H1 (cell line): ENCODE measurements at regions not wholly inside any gene's neighbourhood (a gene's known extent, or its start where the extent isn't known, plus 50 kb on each side); places are given as distances from the start of the nearest gene placed in this dataset.

ENCODE experiments used
- CTCF ChIA-PET: fragments of 300-600 bp; sonication (Branson Sonifier 250); formaldehyde crosslinking; loops from one replicate; lab custom pipeline; 2021; ENCODE audit not compliant: partially characterized antibody; lab: Charles Lee
- POLR2A ChIA-PET: fragments of 300-600 bp; sonication (Branson Sonifier 250); formaldehyde crosslinking; loops from one replicate; lab custom pipeline; 2021; ENCODE audit warnings: inconsistent platforms; ENCODE audit not compliant: partially characterized antibody; lab: Charles Lee
- DNase-seq, 2 experiments: peaks; one replicate each; pipeline versions ENCODE4 v3.0.0 to v3.0.0-alpha.2; 2010 to 2022; ENCODE audit warnings: low spot score in 2 of 2, low read depth in 1 of 2, mixed read lengths in 1 of 2
- FAIRE-seq: peaks from 2 replicates; lab custom pipeline; 2011; peaks lifted over from hg19 to GRCh38; lab: Jason Lieb, UNC
- H2AFZ ChIP-seq: 2 replicates; pipeline ENCODE4 v1.8.1; 2012; ENCODE audit warnings: low read length, inconsistent platforms
- H2AK5ac ChIP-seq: 2 replicates; pipeline ENCODE4 v1.6.1; 2013; ENCODE audit warnings: low read depth, low read length
- H2BK120ac ChIP-seq: replicated peaks from 2 replicates; pipeline ENCODE3; 2013; ENCODE audit warnings: low read depth, low read length, inconsistent platforms
- H2BK12ac ChIP-seq: 2 replicates; pipeline ENCODE4 v1.6.1; 2013; ENCODE audit warnings: low read depth, low read length
- H2BK15ac ChIP-seq: 2 replicates; pipeline ENCODE4 v1.6.1; 2013; ENCODE audit warnings: low read length
- H2BK20ac ChIP-seq: 2 replicates; pipeline ENCODE4 v1.6.1; 2013; ENCODE audit warnings: low read length
- H2BK5ac ChIP-seq: 2 replicates; pipeline ENCODE4 v1.6.1; 2013; ENCODE audit warnings: low read depth, low read length
- H3K14ac ChIP-seq: 2 replicates; pipeline ENCODE4 v1.6.1; 2013; ENCODE audit warnings: inconsistent platforms; ENCODE audit not compliant: insufficient read length
- H3K18ac ChIP-seq: 2 replicates; pipeline ENCODE4 v1.6.1; 2013; ENCODE audit warnings: low read length; ENCODE audit errors: extremely low read depth
- H3K23ac ChIP-seq: 2 replicates; pipeline ENCODE4 v1.6.1; 2013; ENCODE audit warnings: inconsistent platforms; ENCODE audit not compliant: insufficient read length
- H3K23me2 ChIP-seq: 2 replicates; pipeline ENCODE4 v1.6.1; 2013; ENCODE audit warnings: low read depth, low read length
- H3K27ac ChIP-seq: 2 replicates; pipeline ENCODE4 v1.6.1; 2011; ENCODE audit warnings: low read depth, low read length, inconsistent platforms
- H3K27me3 ChIP-seq, 4 experiments: replicated peaks in 1 of 4; 1 replicate in 1 of 4; 2 replicates in 3 of 4; pipeline versions ENCODE4 v1.6.1 to v1.8.1; 2011 to 2013; ENCODE audit warnings: low read length in 3 of 4, mild to moderate bottlenecking in 3 of 4, inconsistent platforms in 2 of 4, mixed read lengths in 2 of 4, moderate library complexity in 1 of 4; ENCODE audit not compliant: control insufficient read depth in 3 of 4, insufficient read depth in 3 of 4; ENCODE audit errors: extremely low read depth in 1 of 4
- H3K36me3 ChIP-seq, 4 experiments: 2 replicates each; pipeline versions ENCODE4 v1.6.1 to v1.8.1; 2011 to 2013; ENCODE audit warnings: mild to moderate bottlenecking in 4 of 4, low read length in 3 of 4, moderate library complexity in 2 of 4, control low read depth in 1 of 4, inconsistent platforms in 1 of 4; ENCODE audit not compliant: insufficient read depth in 4 of 4, control insufficient read depth in 2 of 4
- H3K4ac ChIP-seq: replicated peaks from 2 replicates; pipeline ENCODE3; 2013; ENCODE audit warnings: low read length, low read depth, mixed read lengths, inconsistent platforms; ENCODE audit not compliant: insufficient read length
- H3K4me1 ChIP-seq, 4 experiments: replicated peaks in 1 of 4; 1 replicate in 1 of 4; 2 replicates in 3 of 4; pipeline versions ENCODE4 v1.6.1 to v1.8.1; 2011 to 2013; ENCODE audit warnings: low read length in 3 of 4, inconsistent platforms in 2 of 4, mixed read lengths in 1 of 4; ENCODE audit not compliant: insufficient read depth in 4 of 4, control insufficient read depth in 3 of 4
- H3K4me2 ChIP-seq, 2 experiments: 2 replicates each; pipeline versions ENCODE4 v1.6.1 to v1.8.1; 2011 to 2013; ENCODE audit warnings: low read depth in 2 of 2, low read length in 2 of 2, control low read depth in 1 of 2, inconsistent platforms in 1 of 2, mild to moderate bottlenecking in 1 of 2; ENCODE audit not compliant: insufficient read depth in 1 of 2
- H3K4me3 ChIP-seq, 4 experiments: fragments of 200-600, 300-600 bp in 1 of 4; sonication (generic), shearing (Covaris generic), sonication (Bioruptor Twin) in 1 of 4; 2 replicates each; pipeline versions ENCODE4 v1.5.1 to v1.8.1; 2011 to 2016; ENCODE audit warnings: low read length in 4 of 4, low read depth in 3 of 4, control low read depth in 2 of 4, inconsistent platforms in 2 of 4, mild to moderate bottlenecking in 2 of 4, mixed read lengths in 1 of 4, moderate library complexity in 1 of 4; ENCODE audit not compliant: insufficient read depth in 2 of 4; ENCODE audit errors: extremely low read depth in 1 of 4
- H3K56ac ChIP-seq: replicated peaks from 2 replicates; pipeline ENCODE3; 2013; ENCODE audit warnings: low read depth, mild to moderate bottlenecking, mixed read lengths, low read length, inconsistent platforms; ENCODE audit not compliant: insufficient read length
- H3K79me1 ChIP-seq: 2 replicates; pipeline ENCODE4 v1.6.1; 2013; ENCODE audit warnings: low read depth, low read length, control low read depth
- H3K79me2 ChIP-seq, 2 experiments: 2 replicates each; pipeline versions ENCODE4 v1.6.1 to v1.8.1; 2012 to 2013; ENCODE audit warnings: low read length in 2 of 2, mild to moderate bottlenecking in 2 of 2, inconsistent platforms in 1 of 2; ENCODE audit not compliant: insufficient read depth in 2 of 2, control insufficient read depth in 1 of 2
- H3K9ac ChIP-seq, 4 experiments: replicated peaks in 1 of 4; 1 replicate in 1 of 4; 2 replicates in 3 of 4; pipeline versions ENCODE4 v1.6.1 to v1.8.1; 2011 to 2013; ENCODE audit warnings: low read depth in 3 of 4, low read length in 3 of 4, control low read depth in 2 of 4, mild to moderate bottlenecking in 2 of 4, moderate library complexity in 2 of 4, inconsistent platforms in 1 of 4; ENCODE audit errors: extremely low read depth in 1 of 4
- H3K9me3 ChIP-seq, 2 experiments: 2 replicates each; pipeline versions ENCODE4 v1.6.1 to v1.8.1; 2012 to 2013; ENCODE audit warnings: mild to moderate bottlenecking in 2 of 2, moderate library complexity in 2 of 2, control low read depth in 1 of 2, inconsistent platforms in 1 of 2, low read depth in 1 of 2, low read length in 1 of 2, mixed read lengths in 1 of 2; ENCODE audit not compliant: insufficient read depth in 2 of 2
- H4K20me1 ChIP-seq, 2 experiments: replicated peaks in 1 of 2; 2 replicates each; pipeline versions ENCODE3 to v1.8.1; 2011 to 2013; ENCODE audit warnings: inconsistent platforms in 2 of 2, low read length in 2 of 2, mild to moderate bottlenecking in 1 of 2; ENCODE audit not compliant: insufficient read depth in 2 of 2, control insufficient read depth in 1 of 2
- H4K5ac ChIP-seq: 2 replicates; pipeline ENCODE4 v1.6.1; 2013; ENCODE audit warnings: low read length, low read depth, mixed read lengths, inconsistent platforms; ENCODE audit not compliant: insufficient read length
- H4K8ac ChIP-seq: 2 replicates; pipeline ENCODE4 v1.8.0; 2013; ENCODE audit warnings: mild to moderate bottlenecking, moderate library complexity, low read length, inconsistent platforms; ENCODE audit not compliant: insufficient read depth; ENCODE audit errors: extremely low read depth
- H4K91ac ChIP-seq: replicated peaks from 2 replicates; pipeline ENCODE3; 2013; ENCODE audit warnings: low read length, mixed read lengths, inconsistent platforms; ENCODE audit not compliant: insufficient read length
- BACH1 ChIP-seq: IDR thresholded peaks from 2 replicates; pipeline ENCODE4 v1.6.1; 2012; ENCODE audit warnings: low read length, improper control_type of control experiment
- EGR1 ChIP-seq: IDR thresholded peaks from 2 replicates; pipeline ENCODE4 v1.6.1; 2011; ENCODE audit warnings: low read depth, low read length, borderline replicate concordance
- GABPA ChIP-seq: IDR thresholded peaks from 2 replicates; pipeline ENCODE4 v1.6.1; 2011; ENCODE audit warnings: mild to moderate bottlenecking, low read length, moderate library complexity, borderline replicate concordance; ENCODE audit not compliant: insufficient read depth
- GTF2F1 ChIP-seq: IDR thresholded peaks from 2 replicates; pipeline ENCODE4 v1.6.1; 2012; ENCODE audit warnings: low read depth, low read length, improper control_type of control experiment, borderline replicate concordance
- HDAC6 ChIP-seq: IDR thresholded peaks from one replicate; pipeline ENCODE4 v1.7.1; 2012; ENCODE audit warnings: low read depth, mild to moderate bottlenecking, inconsistent platforms, low read length, moderate library complexity
- RAD21 ChIP-seq, 2 experiments: IDR thresholded peaks in 1 of 2; conservative IDR thresholded peaks in 1 of 2; 2 replicates each; pipeline ENCODE4 v1.6.1; 2011; ENCODE audit warnings: low read depth in 2 of 2, low read length in 2 of 2, improper control_type of control experiment in 1 of 2, inconsistent platforms in 1 of 2, mild to moderate bottlenecking in 1 of 2, moderate library complexity in 1 of 2
- SIRT6 ChIP-seq: IDR thresholded peaks from one replicate; pipeline ENCODE4 v1.7.1; 2012; ENCODE audit warnings: low read length, inconsistent platforms
- SIX5 ChIP-seq: IDR thresholded peaks from 2 replicates; pipeline ENCODE4 v1.6.1; 2011; ENCODE audit warnings: mild to moderate bottlenecking, low read depth, low read length
- TAF1 ChIP-seq: IDR thresholded peaks from 2 replicates; pipeline ENCODE4 v1.6.1; 2011; ENCODE audit warnings: mild to moderate bottlenecking, low read depth, low read length
- TAF7 ChIP-seq: optimal IDR thresholded peaks from 2 replicates; pipeline ENCODE3; 2011; ENCODE audit warnings: low read depth, mild to moderate bottlenecking, inconsistent platforms, low read length, moderate library complexity, borderline replicate concordance
- ZNF274 ChIP-seq: IDR thresholded peaks from 2 replicates; pipeline ENCODE4 v1.7.0; 2012; ENCODE audit warnings: low read length, borderline replicate concordance; ENCODE audit errors: extremely low read depth
- WGBS, 2 experiments: shearing (Covaris generic) in 1 of 2; methylation state at CpG; one replicate each; pipeline versions ENCODE4 v1.1.6 to v1.1.7; 2013 to 2015; ENCODE audit warnings: low lambda C conversion rate in 2 of 2, mixed read lengths in 2 of 2, inconsistent platforms in 1 of 2, low coverage in 1 of 2, missing lambda C conversion rate in 1 of 2; ENCODE audit not compliant: insufficient replicate concordance in 2 of 2, insufficient coverage in 1 of 2, insufficient read length in 1 of 2; ENCODE audit errors: extremely low coverage in 1 of 2, missing lambda C conversion rate in 1 of 2; 5-methylcytosine and 5-hydroxymethylcytosine counted together
- TF ChIP-seq, protein P1 (sequence below): IDR thresholded peaks from 2 replicates; pipeline ENCODE4 v1.6.1; 2011; ENCODE audit warnings: low read depth, mild to moderate bottlenecking, low read length; ENCODE audit not compliant: insufficient read depth

GRCh38 chr7:130947792-130948580 is 214.0 kb upstream of the KLF14 start:
- Histone ChIP-seq H2AFZ (no peak overlapping the region), H2BK15ac (no peak overlapping the region), H3K18ac (no peak overlapping the region), H3K23me2 (no peaks in the 10 kb centered on the region), H3K9ac (no peak overlapping the region), H2AK5ac (0 out of 2 replicates have a peak overlapping the region, but pooled peaks have one; percentile 56), H3K4me2 (no peak overlapping the region), H3K4ac (no peak overlapping the region), H3K23ac (no peak overlapping the region), H4K91ac (no peak overlapping the region), H3K4me3 (no peak overlapping the region), H3K27me3 (no peaks in the 10 kb centered on the region), H4K20me1 (no peaks in the 10 kb centered on the region), H3K27ac (no peak overlapping the region), H2BK12ac (no peak overlapping the region), H3K36me3 (no peaks in the 10 kb centered on the region; a peak in 1 of 8 replicates), H3K56ac (no peak overlapping the region), H3K14ac (no peak overlapping the region), H4K5ac (no peak overlapping the region), H3K79me2 (no peaks in the 10 kb centered on the region), H3K4me1 (peaks cover 0 to 7% (median 3%) of the 10 kb centered on the region in 4 experiments; a peak in 5 of 7 replicates), H2BK20ac (no peak overlapping the region), H3K9me3 (no peaks in the 10 kb centered on the region), H2BK120ac (no peak overlapping the region), H2BK5ac (no peak overlapping the region), H4K8ac (no peak overlapping the region), H3K79me1 (no peaks in the 10 kb centered on the region)
- FAIRE-seq = no peak
- 83% methylated on average over 6 of the region's 6 CpGs; no CpG with 5 or more reads in 1 of the 2 experiments for WGBS, 2 experiments
- ChIA-PET CTCF (interaction anchor here (0.8 to 1.8 kb wide), 4 partner anchors 8 to 51 kb away, joined by 3 to 5 read pairs (median 4); no protein-coding TSS in a partner anchor), POLR2A (interaction anchor here (0.9 to 1.5 kb wide), 2 partner anchors 10 to 15 kb away, joined by 3 read pairs; no protein-coding TSS in a partner anchor)
- DNase-seq = no peak
- TF ChIP-seq GABPA (no peak), SIX5 (no peak), RAD21 (IDR thresholded peaks at IDR 0.05 in 1 of 2, conservative IDR thresholded peaks at IDR 0.05 in 1 of 2; ENCODE audit: low read depth in 2 of 2, low read length in 2 of 2) (no peak), HDAC6 (no peak), TAF7 (no peak), GTF2F1 (no peak), SIRT6 (no peak), BACH1 (no peak), ZNF274 (no peak), EGR1 (no peak), TAF1 (no peak)
- TF ChIP-seq, protein P1, sequence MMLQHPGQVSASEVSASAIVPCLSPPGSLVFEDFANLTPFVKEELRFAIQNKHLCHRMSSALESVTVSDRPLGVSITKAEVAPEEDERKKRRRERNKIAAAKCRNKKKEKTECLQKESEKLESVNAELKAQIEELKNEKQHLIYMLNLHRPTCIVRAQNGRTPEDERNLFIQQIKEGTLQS = no peak
